H1 (cell line): ENCODE measurements at regions not wholly inside any gene's neighbourhood (a gene's known extent, or its start where the extent isn't known, plus 50 kb on each side); places are given as distances from the start of the nearest gene placed in this dataset.

Experiments used
- CTCF ChIA-PET: fragments of 300-600 bp; sonication (Branson Sonifier 250); formaldehyde crosslinking; loops from one replicate; lab custom pipeline; 2021; ENCODE audit not compliant: partially characterized antibody; lab: Charles Lee
- POLR2A ChIA-PET: fragments of 300-600 bp; sonication (Branson Sonifier 250); formaldehyde crosslinking; loops from one replicate; lab custom pipeline; 2021; ENCODE audit warnings: inconsistent platforms; ENCODE audit not compliant: partially characterized antibody; lab: Charles Lee
- DNase-seq, 2 experiments: peaks; one replicate each; pipeline versions ENCODE4 v3.0.0 to v3.0.0-alpha.2; 2010 to 2022; ENCODE audit warnings: low spot score in 2 of 2, low read depth in 1 of 2, mixed read lengths in 1 of 2
- FAIRE-seq: peaks from 2 replicates; lab custom pipeline; 2011; peaks lifted over from hg19 to GRCh38; lab: Jason Lieb, UNC
- H2AFZ ChIP-seq: 2 replicates; pipeline ENCODE4 v1.8.1; 2012; ENCODE audit warnings: low read length, inconsistent platforms
- H2AK5ac ChIP-seq: 2 replicates; pipeline ENCODE4 v1.6.1; 2013; ENCODE audit warnings: low read depth, low read length
- H2BK120ac ChIP-seq: replicated peaks from 2 replicates; pipeline ENCODE3; 2013; ENCODE audit warnings: low read depth, low read length, inconsistent platforms
- H2BK12ac ChIP-seq: 2 replicates; pipeline ENCODE4 v1.6.1; 2013; ENCODE audit warnings: low read depth, low read length
- H2BK15ac ChIP-seq: 2 replicates; pipeline ENCODE4 v1.6.1; 2013; ENCODE audit warnings: low read length
- H2BK20ac ChIP-seq: 2 replicates; pipeline ENCODE4 v1.6.1; 2013; ENCODE audit warnings: low read length
- H2BK5ac ChIP-seq: 2 replicates; pipeline ENCODE4 v1.6.1; 2013; ENCODE audit warnings: low read depth, low read length
- H3K14ac ChIP-seq: 2 replicates; pipeline ENCODE4 v1.6.1; 2013; ENCODE audit warnings: inconsistent platforms; ENCODE audit not compliant: insufficient read length
- H3K18ac ChIP-seq: 2 replicates; pipeline ENCODE4 v1.6.1; 2013; ENCODE audit warnings: low read length; ENCODE audit errors: extremely low read depth
- H3K23ac ChIP-seq: 2 replicates; pipeline ENCODE4 v1.6.1; 2013; ENCODE audit warnings: inconsistent platforms; ENCODE audit not compliant: insufficient read length
- H3K23me2 ChIP-seq: 2 replicates; pipeline ENCODE4 v1.6.1; 2013; ENCODE audit warnings: low read depth, low read length
- H3K27ac ChIP-seq: 2 replicates; pipeline ENCODE4 v1.6.1; 2011; ENCODE audit warnings: low read depth, low read length, inconsistent platforms
- H3K27me3 ChIP-seq, 4 experiments: replicated peaks in 1 of 4; 1 replicate in 1 of 4; 2 replicates in 3 of 4; pipeline versions ENCODE4 v1.6.1 to v1.8.1; 2011 to 2013; ENCODE audit warnings: low read length in 3 of 4, mild to moderate bottlenecking in 3 of 4, inconsistent platforms in 2 of 4, mixed read lengths in 2 of 4, moderate library complexity in 1 of 4; ENCODE audit not compliant: control insufficient read depth in 3 of 4, insufficient read depth in 3 of 4; ENCODE audit errors: extremely low read depth in 1 of 4
- H3K36me3 ChIP-seq, 4 experiments: 2 replicates each; pipeline versions ENCODE4 v1.6.1 to v1.8.1; 2011 to 2013; ENCODE audit warnings: mild to moderate bottlenecking in 4 of 4, low read length in 3 of 4, moderate library complexity in 2 of 4, control low read depth in 1 of 4, inconsistent platforms in 1 of 4; ENCODE audit not compliant: insufficient read depth in 4 of 4, control insufficient read depth in 2 of 4
- H3K4ac ChIP-seq: replicated peaks from 2 replicates; pipeline ENCODE3; 2013; ENCODE audit warnings: low read length, low read depth, mixed read lengths, inconsistent platforms; ENCODE audit not compliant: insufficient read length
- H3K4me1 ChIP-seq, 4 experiments: replicated peaks in 1 of 4; 1 replicate in 1 of 4; 2 replicates in 3 of 4; pipeline versions ENCODE4 v1.6.1 to v1.8.1; 2011 to 2013; ENCODE audit warnings: low read length in 3 of 4, inconsistent platforms in 2 of 4, mixed read lengths in 1 of 4; ENCODE audit not compliant: insufficient read depth in 4 of 4, control insufficient read depth in 3 of 4
- H3K4me2 ChIP-seq, 2 experiments: 2 replicates each; pipeline versions ENCODE4 v1.6.1 to v1.8.1; 2011 to 2013; ENCODE audit warnings: low read depth in 2 of 2, low read length in 2 of 2, control low read depth in 1 of 2, inconsistent platforms in 1 of 2, mild to moderate bottlenecking in 1 of 2; ENCODE audit not compliant: insufficient read depth in 1 of 2
- H3K4me3 ChIP-seq, 4 experiments: fragments of 200-600, 300-600 bp in 1 of 4; sonication (generic), shearing (Covaris generic), sonication (Bioruptor Twin) in 1 of 4; 2 replicates each; pipeline versions ENCODE4 v1.5.1 to v1.8.1; 2011 to 2016; ENCODE audit warnings: low read length in 4 of 4, low read depth in 3 of 4, control low read depth in 2 of 4, inconsistent platforms in 2 of 4, mild to moderate bottlenecking in 2 of 4, mixed read lengths in 1 of 4, moderate library complexity in 1 of 4; ENCODE audit not compliant: insufficient read depth in 2 of 4; ENCODE audit errors: extremely low read depth in 1 of 4
- H3K56ac ChIP-seq: replicated peaks from 2 replicates; pipeline ENCODE3; 2013; ENCODE audit warnings: low read depth, mild to moderate bottlenecking, mixed read lengths, low read length, inconsistent platforms; ENCODE audit not compliant: insufficient read length
- H3K79me1 ChIP-seq: 2 replicates; pipeline ENCODE4 v1.6.1; 2013; ENCODE audit warnings: low read depth, low read length, control low read depth
- H3K79me2 ChIP-seq, 2 experiments: 2 replicates each; pipeline versions ENCODE4 v1.6.1 to v1.8.1; 2012 to 2013; ENCODE audit warnings: low read length in 2 of 2, mild to moderate bottlenecking in 2 of 2, inconsistent platforms in 1 of 2; ENCODE audit not compliant: insufficient read depth in 2 of 2, control insufficient read depth in 1 of 2
- H3K9ac ChIP-seq, 4 experiments: replicated peaks in 1 of 4; 1 replicate in 1 of 4; 2 replicates in 3 of 4; pipeline versions ENCODE4 v1.6.1 to v1.8.1; 2011 to 2013; ENCODE audit warnings: low read depth in 3 of 4, low read length in 3 of 4, control low read depth in 2 of 4, mild to moderate bottlenecking in 2 of 4, moderate library complexity in 2 of 4, inconsistent platforms in 1 of 4; ENCODE audit errors: extremely low read depth in 1 of 4
- H3K9me3 ChIP-seq, 2 experiments: 2 replicates each; pipeline versions ENCODE4 v1.6.1 to v1.8.1; 2012 to 2013; ENCODE audit warnings: mild to moderate bottlenecking in 2 of 2, moderate library complexity in 2 of 2, control low read depth in 1 of 2, inconsistent platforms in 1 of 2, low read depth in 1 of 2, low read length in 1 of 2, mixed read lengths in 1 of 2; ENCODE audit not compliant: insufficient read depth in 2 of 2
- H4K20me1 ChIP-seq, 2 experiments: replicated peaks in 1 of 2; 2 replicates each; pipeline versions ENCODE3 to v1.8.1; 2011 to 2013; ENCODE audit warnings: inconsistent platforms in 2 of 2, low read length in 2 of 2, mild to moderate bottlenecking in 1 of 2; ENCODE audit not compliant: insufficient read depth in 2 of 2, control insufficient read depth in 1 of 2
- H4K5ac ChIP-seq: 2 replicates; pipeline ENCODE4 v1.6.1; 2013; ENCODE audit warnings: low read length, low read depth, mixed read lengths, inconsistent platforms; ENCODE audit not compliant: insufficient read length
- H4K8ac ChIP-seq: 2 replicates; pipeline ENCODE4 v1.8.0; 2013; ENCODE audit warnings: mild to moderate bottlenecking, moderate library complexity, low read length, inconsistent platforms; ENCODE audit not compliant: insufficient read depth; ENCODE audit errors: extremely low read depth
- H4K91ac ChIP-seq: replicated peaks from 2 replicates; pipeline ENCODE3; 2013; ENCODE audit warnings: low read length, mixed read lengths, inconsistent platforms; ENCODE audit not compliant: insufficient read length
- ATF3 ChIP-seq: IDR thresholded peaks from 2 replicates; pipeline ENCODE4 v1.6.1; 2011; ENCODE audit warnings: low read depth, mild to moderate bottlenecking, low read length; ENCODE audit not compliant: insufficient read depth
- CHD1 ChIP-seq: IDR thresholded peaks from 2 replicates; pipeline ENCODE4 v1.6.1; 2012; ENCODE audit warnings: low read depth, low read length, improper control_type of control experiment
- CHD2 ChIP-seq: IDR thresholded peaks from 2 replicates; pipeline ENCODE4 v1.6.1; 2012; ENCODE audit warnings: low read length, improper control_type of control experiment
- CREB1 ChIP-seq: IDR thresholded peaks from 2 replicates; pipeline ENCODE4 v1.6.1; 2012; ENCODE audit warnings: inconsistent platforms
- EP300 ChIP-seq, 2 experiments: IDR thresholded peaks; 1 replicate in 1 of 2; 2 replicates in 1 of 2; pipeline ENCODE4 v1.6.1; 2011 to 2012; ENCODE audit warnings: low read depth in 2 of 2, low read length in 2 of 2, mild to moderate bottlenecking in 2 of 2, borderline replicate concordance in 1 of 2, inconsistent platforms in 1 of 2, moderate library complexity in 1 of 2
- GTF2F1 ChIP-seq: IDR thresholded peaks from 2 replicates; pipeline ENCODE4 v1.6.1; 2012; ENCODE audit warnings: low read depth, low read length, improper control_type of control experiment, borderline replicate concordance
- JUND ChIP-seq: IDR thresholded peaks from 2 replicates; pipeline ENCODE4 v1.6.1; 2011; ENCODE audit warnings: mild to moderate bottlenecking, improper control_type of control experiment, low read length
- KDM1A ChIP-seq: fragments of 200-600, 300-600 bp; sonication (generic); IDR thresholded peaks from 2 replicates; pipeline ENCODE4 v1.7.1; 2016; ENCODE audit warnings: mild to moderate bottlenecking, low read length, borderline replicate concordance
- MAFK ChIP-seq: IDR thresholded peaks from 2 replicates; pipeline ENCODE4 v1.6.1; 2012; ENCODE audit warnings: low read depth, mild to moderate bottlenecking, improper control_type of control experiment, low read length
- POLR2A ChIP-seq, 2 experiments: IDR thresholded peaks; 1 replicate in 1 of 2; 2 replicates in 1 of 2; pipeline ENCODE4 v1.6.1; 2011; ENCODE audit warnings: low read depth in 2 of 2, low read length in 2 of 2, mild to moderate bottlenecking in 2 of 2; ENCODE audit errors: control extremely low read depth in 1 of 2
- RXRA ChIP-seq: IDR thresholded peaks from 2 replicates; pipeline ENCODE4 v1.6.1; 2011; ENCODE audit warnings: low read depth, mild to moderate bottlenecking, low read length, moderate library complexity; ENCODE audit not compliant: insufficient read depth
- SP1 ChIP-seq: IDR thresholded peaks from 2 replicates; pipeline ENCODE4 v1.6.1; 2011; ENCODE audit warnings: low read depth, low read length
- TAF1 ChIP-seq: IDR thresholded peaks from 2 replicates; pipeline ENCODE4 v1.6.1; 2011; ENCODE audit warnings: mild to moderate bottlenecking, low read depth, low read length
- TAF7 ChIP-seq: optimal IDR thresholded peaks from 2 replicates; pipeline ENCODE3; 2011; ENCODE audit warnings: low read depth, mild to moderate bottlenecking, inconsistent platforms, low read length, moderate library complexity, borderline replicate concordance
- WGBS, 2 experiments: shearing (Covaris generic) in 1 of 2; methylation state at CpG; one replicate each; pipeline versions ENCODE4 v1.1.6 to v1.1.7; 2013 to 2015; ENCODE audit warnings: low lambda C conversion rate in 2 of 2, mixed read lengths in 2 of 2, inconsistent platforms in 1 of 2, low coverage in 1 of 2, missing lambda C conversion rate in 1 of 2; ENCODE audit not compliant: insufficient replicate concordance in 2 of 2, insufficient coverage in 1 of 2, insufficient read length in 1 of 2; ENCODE audit errors: extremely low coverage in 1 of 2, missing lambda C conversion rate in 1 of 2; 5-methylcytosine and 5-hydroxymethylcytosine counted together

DNA sequence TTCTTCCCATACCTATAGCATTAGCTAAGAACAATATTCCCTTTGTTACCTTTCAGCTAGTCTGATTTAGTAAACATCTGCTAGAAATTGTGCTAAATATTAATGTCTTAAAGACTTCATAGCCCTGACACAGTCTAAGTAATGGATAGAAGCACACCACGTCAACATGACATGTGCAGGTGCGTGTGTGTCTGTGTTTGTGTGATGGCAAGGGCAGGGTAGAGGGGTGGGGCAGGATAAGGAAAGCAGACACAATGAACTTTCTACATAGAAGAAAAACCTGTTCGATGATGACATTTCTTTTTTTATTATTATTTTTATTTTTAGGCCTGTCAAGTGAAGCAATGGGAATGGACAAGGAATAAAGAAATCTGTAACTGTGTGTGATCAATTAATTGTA lies 223.3 kb downstream of the NOL4 start:
- Histone ChIP-seq H4K5ac (no peak overlapping the region), H2BK20ac (no peak overlapping the region), H3K9me3 (peaks cover 2 to 5% of the 10 kb centered on the region in 2 experiments; a peak in 1 of 4 replicates), H2BK12ac (no peak overlapping the region), H2BK15ac (no peak overlapping the region), H3K23me2 (no peaks in the 10 kb centered on the region), H3K79me1 (no peaks in the 10 kb centered on the region), H4K20me1 (no peaks in the 10 kb centered on the region), H3K4ac (no peak overlapping the region), H3K9ac (no peak overlapping the region), H3K79me2 (no peaks in the 10 kb centered on the region), H3K27ac (no peak overlapping the region), H3K4me1 (peaks cover 0 to 5% (median 0%) of the 10 kb centered on the region in 4 experiments; a peak in 2 of 7 replicates), H3K4me2 (no peak overlapping the region), H3K18ac (no peak overlapping the region), H3K27me3 (no peaks in the 10 kb centered on the region), H2AK5ac (no peak overlapping the region), H3K56ac (no peak overlapping the region), H3K36me3 (no peaks in the 10 kb centered on the region; a peak in 1 of 8 replicates), H3K14ac (no peak overlapping the region), H3K23ac (no peak overlapping the region), H2BK5ac (no peak overlapping the region), H4K8ac (no peak overlapping the region), H4K91ac (no peak overlapping the region), H2AFZ (no peak overlapping the region), H2BK120ac (no peak overlapping the region), H3K4me3 (no peak overlapping the region)
- ChIA-PET CTCF (no interaction called here), POLR2A (interaction anchor here (0.5 kb wide), 1 partner anchor 166 kb away, joined by 3 read pairs; no protein-coding TSS in a partner anchor)
- no peak for FAIRE-seq
- WGBS, 2 experiments, result 83% methylated on average over 3 of the region's 3 CpGs; no CpG with 5 or more reads in 1 of the 2 experiments
- TF ChIP-seq CHD1 (no peak), RXRA (no peak), CHD2 (no peak), TAF7 (no peak), KDM1A (no peak), JUND (no peak), TAF1 (no peak), POLR2A (IDR thresholded peaks at IDR 0.05; ENCODE audit: control extremely low read depth in 1 of 2, low read depth in 2 of 2, low read length in 2 of 2) (no peak), ATF3 (no peak), GTF2F1 (no peak), SP1 (no peak), EP300 (IDR thresholded peaks at IDR 0.05; ENCODE audit: borderline replicate concordance in 1 of 2, low read depth in 2 of 2, low read length in 2 of 2) (no peak), MAFK (no peak), CREB1 (no peak)
- no peak for DNase-seq
